Peyer's patch (tissue), 4 donors: ENCODE measurements at regions not wholly inside any gene's neighbourhood (a gene's known extent, or its start where the extent isn't known, plus 50 kb on each side); places are given as distances from the start of the nearest gene placed in this dataset.
A peak's percentile ranks its signal among the peaks of the same experiment; 100 is the strongest.

ENCODE experiments used
- DNase-seq, 3 donors: peaks; one replicate each; pipeline ENCODE4 v3.0.0-alpha.2; 2017 to 2019
- H3K27ac ChIP-seq, 4 donors: fragments of 200-600 bp; sonication (generic); one replicate each; pipeline ENCODE4 v1.5.1; 2016 to 2019
- H3K27me3 ChIP-seq, 2 donors: fragments of 200-600 bp; sonication (generic); one replicate each; pipeline ENCODE4 v1.5.1; 2019
- H3K36me3 ChIP-seq, 3 donors: fragments of 200-600 bp; sonication (generic); one replicate each; pipeline ENCODE4 v1.5.1; 2016 to 2019
- H3K4me1 ChIP-seq, 4 donors: fragments of 200-600 bp; sonication (generic); one replicate each; pipeline ENCODE4 v1.5.1; 2016 to 2019
- H3K4me3 ChIP-seq, 4 donors: fragments of 200-600 bp; sonication (generic); 1 replicate in 3 of 4; 2 replicates in 1 of 4; pipeline ENCODE4 v1.5.1; 2016 to 2019; ENCODE audit warnings: mild to moderate bottlenecking in 1 of 4
- H3K9me3 ChIP-seq, 4 donors: fragments of 200-600 bp; sonication (generic); one replicate each; pipeline ENCODE4 v1.5.1; 2016 to 2019; ENCODE audit warnings: mild to moderate bottlenecking in 1 of 4
- CTCF ChIP-seq, 6 experiments: fragments of 450-650 bp in 4 of 6; fragments of 200-600 bp in 2 of 6; sonication (generic) in 1 of 6; IDR thresholded peaks; one replicate each; pipeline ENCODE4 v1.5.1; 2017 to 2019; ENCODE audit warnings: antibody characterized with exemption in 6 of 6, mild to moderate bottlenecking in 3 of 6, moderate library complexity in 1 of 6
- POLR2A ChIP-seq, 2 donors: fragments of 450-650 bp; IDR thresholded peaks; one replicate each; pipeline ENCODE4 v1.5.1; 2017; ENCODE audit warnings: antibody characterized with exemption in 2 of 2, mild to moderate bottlenecking in 2 of 2, moderate library complexity in 2 of 2

- no peak for DNase-seq
- Histone ChIP-seq H3K4me3 (no peak overlapping the region), H3K27ac (no peak overlapping the region), H3K9me3 (no peaks in the 10 kb centered on the region), H3K36me3 (no peaks in the 10 kb centered on the region), H3K4me1 (no peaks in the 10 kb centered on the region), H3K27me3 (no peaks in the 10 kb centered on the region)
- TF ChIP-seq POLR2A (IDR thresholded peaks at IDR 0.05) = no peak
These were observed 282.0 kb downstream of the PRELID2 start for GRCh38 chr5:145553177-145553576.

- H3K36me3 ChIP-seq = no peaks in the 10 kb centered on the region
- no peak overlapping the region for H3K27ac ChIP-seq
- TF ChIP-seq CTCF (IDR thresholded peaks at IDR 0.05) (no peak), POLR2A (IDR thresholded peaks at IDR 0.05) (no peak)
- H3K9me3 ChIP-seq = no peaks in the 10 kb centered on the region
- no peaks in the 10 kb centered on the region for H3K27me3 ChIP-seq
- no peak for DNase-seq
- no peaks in the 10 kb centered on the region for H3K4me1 ChIP-seq
- H3K4me3 ChIP-seq = no peak overlapping the region
These were observed 283.4 kb downstream of the PRELID2 start for GRCh38 chr5:145551714-145552113.

GRCh38 chr5:145548097-145548496, 287.0 kb downstream of the PRELID2 start:
- no peak for DNase-seq
- H3K4me1 ChIP-seq = peaks cover 0 to 6% (median 0%) of the 10 kb centered on the region in 4 donors
- no peak overlapping the region for H3K27ac ChIP-seq
- no peaks in the 10 kb centered on the region for H3K27me3 ChIP-seq
- H3K4me3 ChIP-seq = no peak overlapping the region
- H3K36me3 ChIP-seq = no peaks in the 10 kb centered on the region
- TF ChIP-seq POLR2A (IDR thresholded peaks at IDR 0.05) (no peak), CTCF (IDR thresholded peaks at IDR 0.05) (no peak)
- no peaks in the 10 kb centered on the region for H3K9me3 ChIP-seq

GRCh38 chr5:145544401-145544800, 290.7 kb downstream of the PRELID2 start:
- Histone ChIP-seq H3K27me3 (no peaks in the 10 kb centered on the region), H3K27ac (peak overlapping the region in 3 of 4 donors; percentile 14 to 75 (median 53)), H3K9me3 (no peaks in the 10 kb centered on the region), H3K4me3 (no peak overlapping the region), H3K36me3 (no peaks in the 10 kb centered on the region), H3K4me1 (peaks cover 0 to 6% (median 0%) of the 10 kb centered on the region in 4 donors)
- DNase-seq = no peak
- TF ChIP-seq CTCF (IDR thresholded peaks at IDR 0.05) = no peak
- no peak for TF ChIP-seq POLR2A (IDR thresholded peaks at IDR 0.05)

GRCh38 chr5:145543968-145544367, 291.2 kb downstream of the PRELID2 start:
- Histone ChIP-seq H3K9me3 (no peaks in the 10 kb centered on the region), H3K4me1 (peaks cover 0 to 6% (median 0%) of the 10 kb centered on the region in 4 donors), H3K4me3 (no peak overlapping the region), H3K27ac (peak overlapping the region in 3 of 4 donors; percentile 14 to 75 (median 53)), H3K36me3 (no peaks in the 10 kb centered on the region), H3K27me3 (no peaks in the 10 kb centered on the region)
- TF ChIP-seq POLR2A (IDR thresholded peaks at IDR 0.05) (no peak), CTCF (IDR thresholded peaks at IDR 0.05) (peak in 2 of 6 experiments; percentile 20 to 29)
- peak in 1 of 3 donors; percentile 75 for DNase-seq

GRCh38 chr5:145540375-145540774, 294.8 kb downstream of the PRELID2 start:
- TF ChIP-seq CTCF (IDR thresholded peaks at IDR 0.05) = no peak
- no peak for TF ChIP-seq POLR2A (IDR thresholded peaks at IDR 0.05)
- H3K4me3 ChIP-seq = no peak overlapping the region
- H3K9me3 ChIP-seq = no peaks in the 10 kb centered on the region
- no peak overlapping the region for H3K27ac ChIP-seq
- no peaks in the 10 kb centered on the region for H3K27me3 ChIP-seq
- peaks cover 0 to 6% (median 0%) of the 10 kb centered on the region in 4 donors for H3K4me1 ChIP-seq
- DNase-seq = no peak
- H3K36me3 ChIP-seq = no peaks in the 10 kb centered on the region
